Activated CD8-positive, alpha-beta memory T cell treated with anti-CD3 and anti-CD28 coated beads, Interleukin-2, amount 50 U/mL, for 48 hours (primary cell): ENCODE measurements at regions not wholly inside any gene's neighbourhood (a gene's known extent, or its start where the extent isn't known, plus 50 kb on each side); places are given as distances from the start of the nearest gene placed in this dataset.

Experiments used
- DNase-seq: peaks from one replicate; pipeline ENCODE4 v3.0.0-alpha.2; 2020

DNA sequence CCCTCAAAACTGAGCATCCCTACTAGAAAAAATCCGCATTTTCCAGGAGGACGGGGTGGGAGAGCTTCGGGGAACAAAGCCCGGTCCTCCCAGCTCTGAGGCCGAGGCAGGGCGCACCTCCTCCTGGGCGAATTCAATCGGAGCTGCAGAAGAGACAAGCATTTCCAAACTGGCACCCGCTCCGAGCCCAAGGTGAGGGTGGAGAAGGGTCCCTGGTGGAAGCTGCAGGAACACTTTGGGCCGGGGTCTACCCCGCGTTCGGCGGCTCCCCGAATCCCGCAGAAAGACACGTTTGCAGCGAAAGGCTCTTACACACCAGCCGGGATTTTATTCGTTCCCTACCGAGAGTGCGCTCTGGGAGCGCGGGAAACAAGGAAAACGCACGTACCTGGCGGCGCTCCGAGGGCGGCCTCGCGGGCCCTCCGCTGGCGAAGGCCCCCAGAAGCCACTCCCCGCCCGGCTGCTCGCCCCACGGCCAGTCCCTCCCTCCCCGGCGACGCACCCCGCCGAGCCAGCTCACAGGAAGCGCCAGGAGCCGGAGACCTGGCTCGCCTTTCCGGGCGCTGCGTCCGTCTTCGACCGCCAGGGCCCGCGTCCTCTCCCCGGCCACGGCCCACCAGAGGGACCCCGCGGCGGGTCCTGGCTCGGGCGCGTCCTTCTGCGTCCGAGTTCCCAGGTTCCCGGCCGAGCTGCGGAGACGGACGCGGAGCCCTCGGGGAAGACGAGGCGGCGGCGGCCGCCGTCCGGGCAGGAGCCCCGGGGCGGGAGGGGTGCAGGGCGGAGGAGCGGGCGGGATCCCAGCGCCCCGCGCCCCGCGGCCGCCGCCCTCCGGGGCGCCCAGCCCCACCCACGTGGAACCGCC is 49.8 kb upstream of the BAHCC1 start:
- DNase-seq, result peak; percentile 80
